ENCODE measurements at regions not wholly inside any gene's neighbourhood (a gene's known extent, or its start where the extent isn't known, plus 50 kb on each side); places are given as distances from the start of the nearest gene placed in this dataset.
A peak's percentile ranks its signal among the peaks of the same experiment; 100 is the strongest.

GRCh38 chr4:123121241-123121907 lies 199.0 kb upstream of the NUDT6 start:
- no peaks in the 10 kb centered on the region for H3K27me3 ChIP-seq (ENCODE audit: control insufficient read depth, insufficient read depth, low read length)
- H3K4me1 ChIP-seq (ENCODE audit: control insufficient read depth, insufficient read depth, low read length) = no peaks in the 10 kb centered on the region
- no peak for DNase-seq
- H3K9me3 ChIP-seq (replicated peaks; ENCODE audit: control insufficient read depth, low read depth, low read length) = no peaks in the 10 kb centered on the region
- no peak overlapping the region for H3K4me3 ChIP-seq (ENCODE audit: low read length)
- no peak overlapping the region for H3K27ac ChIP-seq (ENCODE audit: low read length)
- WGBS (ENCODE audit: insufficient coverage) = no CpG with 5 or more reads among the region's 2 CpGs
- no peaks in the 10 kb centered on the region for H3K36me3 ChIP-seq (ENCODE audit: control insufficient read depth, insufficient read depth, low read length)

- no peak overlapping the region for H3K27ac ChIP-seq (ENCODE audit: low read length)
- DNase-seq = no peak
- H3K9me3 ChIP-seq (replicated peaks; ENCODE audit: control insufficient read depth, low read depth, low read length) = no peaks in the 10 kb centered on the region
- H3K36me3 ChIP-seq (ENCODE audit: control insufficient read depth, insufficient read depth, low read length) = no peaks in the 10 kb centered on the region
- WGBS (ENCODE audit: insufficient coverage) = 100% methylated on average over 1 of the region's 1 CpG
- H3K4me1 ChIP-seq (ENCODE audit: control insufficient read depth, insufficient read depth, low read length) = no peaks in the 10 kb centered on the region
- no peaks in the 10 kb centered on the region for H3K27me3 ChIP-seq (ENCODE audit: control insufficient read depth, insufficient read depth, low read length)
- no peak overlapping the region for H3K4me3 ChIP-seq (ENCODE audit: low read length)
Measured at GRCh38 chr4:123125477-123125876, 203.1 kb upstream of the NUDT6 start.

DNA sequence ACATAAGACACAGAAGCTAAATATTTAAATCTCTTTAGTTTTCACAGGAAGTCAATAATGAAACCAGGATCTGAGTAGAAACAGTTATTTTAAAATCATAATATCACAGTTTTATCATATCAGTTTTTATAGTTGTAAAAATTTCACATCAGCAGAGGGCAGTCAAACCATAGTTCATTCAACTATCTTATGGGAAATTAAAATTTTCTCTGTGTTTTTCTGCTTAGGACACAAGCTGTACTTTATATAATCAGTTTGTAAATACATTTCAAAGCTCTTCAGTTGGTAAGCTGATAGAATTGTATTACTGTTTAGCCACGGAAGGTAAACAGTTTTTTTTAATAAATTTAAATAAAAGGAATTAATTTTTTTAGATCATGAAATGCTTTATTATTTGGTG lies 204.8 kb upstream of the NUDT6 start:
- Histone ChIP-seq H3K4me1 (ENCODE audit: control insufficient read depth, insufficient read depth, low read length) (no peaks in the 10 kb centered on the region), H3K4me3 (ENCODE audit: low read length) (no peak overlapping the region), H3K27ac (ENCODE audit: low read length) (no peak overlapping the region), H3K27me3 (ENCODE audit: control insufficient read depth, insufficient read depth, low read length) (no peaks in the 10 kb centered on the region), H3K36me3 (ENCODE audit: control insufficient read depth, insufficient read depth, low read length) (no peaks in the 10 kb centered on the region), H3K9me3 (replicated peaks; ENCODE audit: control insufficient read depth, low read depth, low read length) (no peaks in the 10 kb centered on the region)
- no CpG with 5 or more reads among the region's 1 CpG for WGBS (ENCODE audit: insufficient coverage)
- DNase-seq = peak; percentile 80

DNA sequence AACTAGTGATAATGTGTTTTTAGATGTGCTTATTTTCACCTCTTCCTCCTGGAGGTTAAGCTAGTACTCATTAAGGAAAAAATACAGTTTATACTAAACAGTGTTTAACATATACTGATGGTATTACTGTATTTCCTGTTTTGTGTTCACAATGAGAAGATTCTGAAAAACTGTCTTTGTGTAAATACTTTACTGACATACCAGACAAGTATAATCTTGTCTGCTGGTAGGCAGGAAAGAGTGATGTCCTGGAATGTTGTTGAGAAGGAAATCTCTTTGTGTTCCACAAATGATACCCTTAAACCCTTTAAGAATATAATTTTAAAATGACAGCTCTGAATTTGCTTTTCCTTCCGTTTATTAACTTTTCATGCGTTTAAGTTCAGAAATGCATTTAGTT lies 205.5 kb upstream of the NUDT6 start:
- Histone ChIP-seq H3K4me1 (ENCODE audit: control insufficient read depth, insufficient read depth, low read length) (no peaks in the 10 kb centered on the region), H3K27me3 (ENCODE audit: control insufficient read depth, insufficient read depth, low read length) (no peaks in the 10 kb centered on the region), H3K27ac (ENCODE audit: low read length) (peak overlapping the region; percentile 71), H3K36me3 (ENCODE audit: control insufficient read depth, insufficient read depth, low read length) (no peaks in the 10 kb centered on the region), H3K4me3 (ENCODE audit: low read length) (no peak overlapping the region), H3K9me3 (replicated peaks; ENCODE audit: control insufficient read depth, low read depth, low read length) (no peaks in the 10 kb centered on the region)
- no CpG with 5 or more reads among the region's 2 CpGs for WGBS (ENCODE audit: insufficient coverage)
- peak; percentile 40 for DNase-seq

DNA sequence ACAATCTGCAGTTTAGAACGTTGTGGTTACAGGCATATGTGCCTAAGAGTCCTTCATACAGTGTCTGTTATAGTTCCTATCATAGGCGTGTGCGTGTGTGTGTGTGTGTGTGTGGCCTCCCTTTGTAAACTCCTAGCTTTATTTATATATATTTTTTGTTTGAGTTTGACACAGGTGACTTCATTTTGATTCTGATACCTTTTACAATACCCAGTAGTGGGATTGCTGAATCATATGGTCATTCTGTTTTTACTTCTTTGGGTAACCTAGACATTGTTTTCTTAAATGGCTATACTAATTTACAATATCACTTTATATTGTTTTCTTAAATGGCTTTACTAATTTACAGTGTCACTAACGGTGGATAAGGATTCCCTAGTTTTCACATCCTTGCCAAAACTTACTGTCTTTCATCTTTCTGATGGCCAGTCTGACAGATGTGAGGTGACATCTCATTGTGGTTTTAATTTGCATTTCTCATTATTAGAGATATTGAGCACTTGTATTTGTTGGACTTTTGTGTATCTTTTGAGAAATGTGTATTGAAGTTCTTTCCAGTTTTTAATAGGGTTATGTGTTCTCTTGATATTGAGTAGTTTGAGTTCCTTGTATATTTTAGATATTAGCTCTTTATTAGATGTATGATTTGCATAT lies 211.1 kb upstream of the NUDT6 start:
- H3K27me3 ChIP-seq (ENCODE audit: control insufficient read depth, insufficient read depth, low read length) = no peaks in the 10 kb centered on the region
- no peaks in the 10 kb centered on the region for H3K9me3 ChIP-seq (replicated peaks; ENCODE audit: control insufficient read depth, low read depth, low read length)
- 63% methylated on average over 1 of the region's 4 CpGs for WGBS (ENCODE audit: insufficient coverage)
- H3K27ac ChIP-seq (ENCODE audit: low read length) = no peak overlapping the region
- no peak for DNase-seq
- H3K4me3 ChIP-seq (ENCODE audit: low read length) = no peak overlapping the region
- no peaks in the 10 kb centered on the region for H3K36me3 ChIP-seq (ENCODE audit: control insufficient read depth, insufficient read depth, low read length)
- H3K4me1 ChIP-seq (ENCODE audit: control insufficient read depth, insufficient read depth, low read length) = no peaks in the 10 kb centered on the region

DNA sequence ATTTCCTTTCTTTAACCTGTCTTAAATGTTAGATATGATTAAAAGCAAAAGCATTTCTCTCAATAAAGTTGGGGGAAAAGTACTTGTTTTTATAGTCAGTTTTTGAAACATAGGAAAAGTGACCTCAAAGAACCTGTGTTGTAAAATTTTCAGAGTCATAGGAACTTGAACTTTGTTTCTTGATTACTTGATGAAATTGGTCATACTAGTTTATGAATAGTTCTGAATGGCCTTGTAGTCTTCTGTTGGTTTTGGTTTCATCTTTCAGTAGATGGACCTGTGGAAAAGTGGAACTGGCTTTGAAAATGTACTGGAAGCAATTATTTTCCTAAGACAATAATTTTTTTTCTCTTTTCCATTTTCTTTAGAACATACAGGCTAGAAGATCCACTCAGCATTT lies 222.2 kb upstream of the NUDT6 start:
- Histone ChIP-seq H3K4me1 (ENCODE audit: control insufficient read depth, insufficient read depth, low read length) (no peaks in the 10 kb centered on the region), H3K4me3 (ENCODE audit: low read length) (no peak overlapping the region), H3K9me3 (replicated peaks; ENCODE audit: control insufficient read depth, low read depth, low read length) (no peaks in the 10 kb centered on the region), H3K27ac (ENCODE audit: low read length) (no peak overlapping the region), H3K36me3 (ENCODE audit: control insufficient read depth, insufficient read depth, low read length) (no peaks in the 10 kb centered on the region), H3K27me3 (ENCODE audit: control insufficient read depth, insufficient read depth, low read length) (no peaks in the 10 kb centered on the region)
- DNase-seq = no peak

GRCh38 chr4:123158576-123158975 lies 236.2 kb upstream of the NUDT6 start:
- H3K9me3 ChIP-seq (replicated peaks; ENCODE audit: control insufficient read depth, low read depth, low read length) = no peaks in the 10 kb centered on the region
- no peak overlapping the region for H3K4me3 ChIP-seq (ENCODE audit: low read length)
- H3K4me1 ChIP-seq (ENCODE audit: control insufficient read depth, insufficient read depth, low read length) = no peaks in the 10 kb centered on the region
- no peaks in the 10 kb centered on the region for H3K36me3 ChIP-seq (ENCODE audit: control insufficient read depth, insufficient read depth, low read length)
- no CpG with 5 or more reads among the region's 3 CpGs for WGBS (ENCODE audit: insufficient coverage)
- H3K27ac ChIP-seq (ENCODE audit: low read length) = no peak overlapping the region
- no peaks in the 10 kb centered on the region for H3K27me3 ChIP-seq (ENCODE audit: control insufficient read depth, insufficient read depth, low read length)
- DNase-seq = no peak

GRCh38 chr4:123159479-123159878 lies 237.1 kb upstream of the NUDT6 start:
- Histone ChIP-seq H3K27ac (ENCODE audit: low read length) (no peak overlapping the region), H3K36me3 (ENCODE audit: control insufficient read depth, insufficient read depth, low read length) (no peaks in the 10 kb centered on the region), H3K4me3 (ENCODE audit: low read length) (no peak overlapping the region), H3K9me3 (replicated peaks; ENCODE audit: control insufficient read depth, low read depth, low read length) (no peaks in the 10 kb centered on the region), H3K4me1 (ENCODE audit: control insufficient read depth, insufficient read depth, low read length) (no peaks in the 10 kb centered on the region), H3K27me3 (ENCODE audit: control insufficient read depth, insufficient read depth, low read length) (no peaks in the 10 kb centered on the region)
- DNase-seq = no peak
- 17% methylated on average over 1 of the region's 2 CpGs for WGBS (ENCODE audit: insufficient coverage)

DNA sequence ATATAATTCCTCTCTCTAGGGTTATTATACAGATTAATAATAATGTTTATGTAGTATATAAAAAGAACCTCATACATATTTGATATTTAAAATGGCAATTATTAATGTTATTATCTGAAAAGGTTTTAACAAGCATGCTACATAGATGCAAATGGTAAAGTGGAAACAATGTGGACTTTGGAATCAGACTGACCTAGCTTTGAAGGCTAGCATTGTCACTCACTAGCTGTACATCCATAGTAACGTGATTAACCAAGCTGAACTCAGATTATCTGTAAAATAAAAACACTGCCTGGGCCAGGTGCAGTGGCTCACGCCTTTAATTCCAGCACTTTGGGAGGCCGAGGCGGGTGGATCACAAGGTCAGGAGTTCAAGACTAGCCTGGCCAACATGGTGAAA lies 233.7 kb upstream of the SPRY1 start:
- Histone ChIP-seq H3K27me3 (ENCODE audit: control insufficient read depth, insufficient read depth, low read length) (no peaks in the 10 kb centered on the region), H3K4me3 (ENCODE audit: low read length) (no peak overlapping the region), H3K9me3 (replicated peaks; ENCODE audit: control insufficient read depth, low read depth, low read length) (no peaks in the 10 kb centered on the region), H3K4me1 (ENCODE audit: control insufficient read depth, insufficient read depth, low read length) (no peaks in the 10 kb centered on the region), H3K27ac (ENCODE audit: low read length) (no peak overlapping the region), H3K36me3 (ENCODE audit: control insufficient read depth, insufficient read depth, low read length) (no peaks in the 10 kb centered on the region)
- WGBS (ENCODE audit: insufficient coverage) = 94% methylated on average over 3 of the region's 4 CpGs
- DNase-seq = no peak

DNA sequence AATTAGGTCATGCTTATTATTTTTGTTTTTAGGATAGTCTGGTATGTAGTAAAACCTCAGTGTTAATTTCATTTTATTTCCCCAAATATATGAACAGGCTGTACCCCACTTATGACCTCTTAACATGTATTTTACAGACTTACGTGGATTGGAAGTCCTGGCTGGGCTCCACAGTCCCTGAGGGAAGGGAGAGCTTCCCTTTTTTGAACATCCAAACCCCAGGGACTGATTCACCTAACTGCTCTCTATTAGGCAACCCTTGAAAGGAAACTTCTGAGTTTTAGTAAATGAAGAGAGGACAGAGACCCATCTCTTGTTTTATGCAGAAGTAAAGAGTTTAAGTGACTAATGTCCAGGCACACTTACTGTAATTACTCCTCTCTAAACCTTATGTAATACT lies 233.1 kb upstream of the SPRY1 start:
- Histone ChIP-seq H3K9me3 (replicated peaks; ENCODE audit: control insufficient read depth, low read depth, low read length) (no peaks in the 10 kb centered on the region), H3K27ac (ENCODE audit: low read length) (no peak overlapping the region), H3K27me3 (ENCODE audit: control insufficient read depth, insufficient read depth, low read length) (no peaks in the 10 kb centered on the region), H3K4me1 (ENCODE audit: control insufficient read depth, insufficient read depth, low read length) (no peaks in the 10 kb centered on the region), H3K36me3 (ENCODE audit: control insufficient read depth, insufficient read depth, low read length) (no peaks in the 10 kb centered on the region), H3K4me3 (ENCODE audit: low read length) (no peak overlapping the region)
- no peak for DNase-seq
- no CpG with 5 or more reads among the region's 1 CpG for WGBS (ENCODE audit: insufficient coverage)

DNA sequence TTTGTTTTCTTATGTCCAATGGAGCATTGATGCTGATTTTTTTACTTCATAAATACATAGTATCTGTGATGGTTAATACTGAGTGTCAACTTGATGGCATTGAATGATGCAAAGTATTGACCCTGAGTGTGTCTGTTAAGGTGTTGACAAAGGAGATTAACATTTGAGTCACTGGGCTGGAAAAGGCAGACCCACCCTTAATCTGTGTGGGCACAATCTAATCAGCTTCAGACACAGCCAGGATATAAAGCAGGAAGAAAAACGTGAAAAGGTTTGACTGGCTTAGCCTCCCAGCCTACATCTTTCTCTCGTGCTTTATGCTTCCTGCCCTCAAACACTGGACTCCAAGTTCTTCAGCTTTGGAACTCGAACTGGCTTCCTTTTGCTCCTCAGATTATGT lies 230.6 kb upstream of the SPRY1 start:
- no peak for DNase-seq
- H3K27me3 ChIP-seq (ENCODE audit: control insufficient read depth, insufficient read depth, low read length) = no peaks in the 10 kb centered on the region
- no peak overlapping the region for H3K27ac ChIP-seq (ENCODE audit: low read length)
- H3K36me3 ChIP-seq (ENCODE audit: control insufficient read depth, insufficient read depth, low read length) = no peaks in the 10 kb centered on the region
- no CpG with 5 or more reads among the region's 3 CpGs for WGBS (ENCODE audit: insufficient coverage)
- H3K9me3 ChIP-seq (replicated peaks; ENCODE audit: control insufficient read depth, low read depth, low read length) = no peaks in the 10 kb centered on the region
- H3K4me3 ChIP-seq (ENCODE audit: low read length) = no peak overlapping the region
- H3K4me1 ChIP-seq (ENCODE audit: control insufficient read depth, insufficient read depth, low read length) = no peaks in the 10 kb centered on the region
